MM.1S (cell line): ENCODE measurements at regions not wholly inside any gene's neighbourhood (a gene's known extent, or its start where the extent isn't known, plus 50 kb on each side); places are given as distances from the start of the nearest gene placed in this dataset.

ENCODE experiments used
- EZH2 ChIP-seq: fragments of 300-600 bp; sonication (generic); optimal IDR thresholded peaks from 2 replicates; pipeline ENCODE3; 2017; ENCODE audit warnings: low read depth, mild to moderate bottlenecking, antibody characterized with exemption, low read length, mixed read lengths
- EZH2phosphoT487 ChIP-seq: fragments of 300-600 bp; sonication (generic); IDR thresholded peaks from 2 replicates; pipeline ENCODE4 v1.6.1; 2018; ENCODE audit warnings: antibody characterized with exemption, low read length
- TF ChIP-seq, protein P1 (sequence below): fragments of 300-600 bp; sonication (generic); IDR thresholded peaks from 2 replicates; pipeline ENCODE4 v1.5.1; 2016; ENCODE audit warnings: antibody characterized with exemption, low read length, mixed read lengths

DNA sequence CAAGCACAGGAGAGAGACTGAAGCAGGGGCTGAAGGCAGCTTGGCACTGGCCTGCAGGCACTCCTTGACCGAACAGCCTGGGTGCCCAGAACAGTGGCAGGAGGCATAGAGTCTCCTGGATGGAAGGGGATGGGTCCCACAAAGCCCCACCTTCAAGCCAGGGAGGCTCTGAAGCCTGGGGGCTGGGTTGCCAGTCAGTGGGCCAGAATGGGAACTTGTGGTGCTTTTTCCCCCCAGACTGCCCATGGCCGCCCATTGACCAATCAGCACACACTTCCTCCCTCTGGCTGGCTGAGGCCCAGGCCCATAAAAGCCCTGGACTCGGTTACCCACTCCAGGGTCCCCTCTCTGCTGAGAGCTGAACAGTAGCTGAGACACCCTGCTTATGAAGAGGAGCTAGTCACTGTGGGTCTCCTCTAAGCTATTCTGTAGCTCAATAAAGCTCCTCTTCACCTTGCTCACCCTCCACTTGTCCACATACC, 109.6 kb downstream of the ELAPOR2 start:
- TF ChIP-seq, protein P1, sequence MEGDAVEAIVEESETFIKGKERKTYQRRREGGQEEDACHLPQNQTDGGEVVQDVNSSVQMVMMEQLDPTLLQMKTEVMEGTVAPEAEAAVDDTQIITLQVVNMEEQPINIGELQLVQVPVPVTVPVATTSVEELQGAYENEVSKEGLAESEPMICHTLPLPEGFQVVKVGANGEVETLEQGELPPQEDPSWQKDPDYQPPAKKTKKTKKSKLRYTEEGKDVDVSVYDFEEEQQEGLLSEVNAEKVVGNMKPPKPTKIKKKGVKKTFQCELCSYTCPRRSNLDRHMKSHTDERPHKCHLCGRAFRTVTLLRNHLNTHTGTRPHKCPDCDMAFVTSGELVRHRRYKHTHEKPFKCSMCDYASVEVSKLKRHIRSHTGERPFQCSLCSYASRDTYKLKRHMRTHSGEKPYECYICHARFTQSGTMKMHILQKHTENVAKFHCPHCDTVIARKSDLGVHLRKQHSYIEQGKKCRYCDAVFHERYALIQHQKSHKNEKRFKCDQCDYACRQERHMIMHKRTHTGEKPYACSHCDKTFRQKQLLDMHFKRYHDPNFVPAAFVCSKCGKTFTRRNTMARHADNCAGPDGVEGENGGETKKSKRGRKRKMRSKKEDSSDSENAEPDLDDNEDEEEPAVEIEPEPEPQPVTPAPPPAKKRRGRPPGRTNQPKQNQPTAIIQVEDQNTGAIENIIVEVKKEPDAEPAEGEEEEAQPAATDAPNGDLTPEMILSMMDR, result no peak
- no peak for TF ChIP-seq EZH2
- TF ChIP-seq EZH2phosphoT487, result no peak
